ENCODE measurements at regions not wholly inside any gene's neighbourhood (a gene's known extent, or its start where the extent isn't known, plus 50 kb on each side); places are given as distances from the start of the nearest gene placed in this dataset.

- H3K36me3 ChIP-seq (ENCODE audit: control insufficient read depth, insufficient read depth, low read length) = no peaks in the 10 kb centered on the region
- no peak for DNase-seq
- H3K9me3 ChIP-seq (replicated peaks; ENCODE audit: control insufficient read depth, low read depth, low read length) = peaks cover 8% of the 10 kb centered on the region
- H3K27ac ChIP-seq (ENCODE audit: low read length) = no peak overlapping the region
- no peaks in the 10 kb centered on the region for H3K4me1 ChIP-seq (ENCODE audit: control insufficient read depth, insufficient read depth, low read length)
- no peak overlapping the region for H3K4me3 ChIP-seq (ENCODE audit: low read length)
- H3K27me3 ChIP-seq (ENCODE audit: control insufficient read depth, insufficient read depth, low read length) = no peaks in the 10 kb centered on the region
- no CpG with 5 or more reads among the region's 1 CpG for WGBS (ENCODE audit: insufficient coverage)
These were observed 80.6 kb upstream of the CPNE8 start for GRCh38 chr12:38985961-38986360.

GRCh38 chr12:38984388-38984787 lies 79.0 kb upstream of the CPNE8 start:
- Histone ChIP-seq H3K36me3 (ENCODE audit: control insufficient read depth, insufficient read depth, low read length) (no peaks in the 10 kb centered on the region), H3K9me3 (replicated peaks; ENCODE audit: control insufficient read depth, low read depth, low read length) (peaks cover 8% of the 10 kb centered on the region), H3K27me3 (ENCODE audit: control insufficient read depth, insufficient read depth, low read length) (no peaks in the 10 kb centered on the region), H3K27ac (ENCODE audit: low read length) (no peak overlapping the region), H3K4me1 (ENCODE audit: control insufficient read depth, insufficient read depth, low read length) (no peaks in the 10 kb centered on the region), H3K4me3 (ENCODE audit: low read length) (no peak overlapping the region)
- no peak for DNase-seq
- no CpG with 5 or more reads among the region's 1 CpG for WGBS (ENCODE audit: insufficient coverage)

- Histone ChIP-seq H3K27me3 (ENCODE audit: control insufficient read depth, insufficient read depth, low read length) (no peaks in the 10 kb centered on the region), H3K9me3 (replicated peaks; ENCODE audit: control insufficient read depth, low read depth, low read length) (peaks cover 8% of the 10 kb centered on the region), H3K4me1 (ENCODE audit: control insufficient read depth, insufficient read depth, low read length) (no peaks in the 10 kb centered on the region), H3K27ac (ENCODE audit: low read length) (no peak overlapping the region), H3K4me3 (ENCODE audit: low read length) (no peak overlapping the region), H3K36me3 (ENCODE audit: control insufficient read depth, insufficient read depth, low read length) (no peaks in the 10 kb centered on the region)
- no peak for DNase-seq
- WGBS (ENCODE audit: insufficient coverage) = 69% methylated on average over 2 of the region's 6 CpGs
These were observed 77.8 kb upstream of the CPNE8 start for GRCh38 chr12:38983117-38983571.

- DNase-seq = no peak
- no peaks in the 10 kb centered on the region for H3K36me3 ChIP-seq (ENCODE audit: control insufficient read depth, insufficient read depth, low read length)
- no peak overlapping the region for H3K4me3 ChIP-seq (ENCODE audit: low read length)
- H3K9me3 ChIP-seq (replicated peaks; ENCODE audit: control insufficient read depth, low read depth, low read length) = no peaks in the 10 kb centered on the region
- no peak overlapping the region for H3K27ac ChIP-seq (ENCODE audit: low read length)
- H3K4me1 ChIP-seq (ENCODE audit: control insufficient read depth, insufficient read depth, low read length) = no peaks in the 10 kb centered on the region
- no peaks in the 10 kb centered on the region for H3K27me3 ChIP-seq (ENCODE audit: control insufficient read depth, insufficient read depth, low read length)
- WGBS (ENCODE audit: insufficient coverage) = no CpG with 5 or more reads among the region's 1 CpG
These were observed 71.7 kb upstream of the CPNE8 start for GRCh38 chr12:38977132-38977531.

GRCh38 chr12:38969706-38970105 lies 64.3 kb upstream of the CPNE8 start:
- H3K27me3 ChIP-seq (ENCODE audit: control insufficient read depth, insufficient read depth, low read length) = no peaks in the 10 kb centered on the region
- no CpG with 5 or more reads among the region's 2 CpGs for WGBS (ENCODE audit: insufficient coverage)

GRCh38 chr12:38961683-38962082 lies 56.3 kb upstream of the CPNE8 start:
- 94% methylated on average over 2 of the region's 5 CpGs for WGBS (ENCODE audit: insufficient coverage)
- Histone ChIP-seq H3K4me3 (ENCODE audit: low read length) (no peak overlapping the region), H3K36me3 (ENCODE audit: control insufficient read depth, insufficient read depth, low read length) (no peaks in the 10 kb centered on the region), H3K9me3 (replicated peaks; ENCODE audit: control insufficient read depth, low read depth, low read length) (no peaks in the 10 kb centered on the region), H3K4me1 (ENCODE audit: control insufficient read depth, insufficient read depth, low read length) (no peaks in the 10 kb centered on the region), H3K27ac (ENCODE audit: low read length) (no peak overlapping the region), H3K27me3 (ENCODE audit: control insufficient read depth, insufficient read depth, low read length) (no peaks in the 10 kb centered on the region)
- no peak for DNase-seq

More at GRCh38 chr12:38969706-38970105, 64.3 kb upstream of the CPNE8 start:
- H3K4me1 ChIP-seq (ENCODE audit: control insufficient read depth, insufficient read depth, low read length) = no peaks in the 10 kb centered on the region
- H3K4me3 ChIP-seq (ENCODE audit: low read length) = no peak overlapping the region
- H3K36me3 ChIP-seq (ENCODE audit: control insufficient read depth, insufficient read depth, low read length) = no peaks in the 10 kb centered on the region
- H3K9me3 ChIP-seq (replicated peaks; ENCODE audit: control insufficient read depth, low read depth, low read length) = peaks cover 2% of the 10 kb centered on the region
- no peak overlapping the region for H3K27ac ChIP-seq (ENCODE audit: low read length)
- DNase-seq = no peak

- no peak overlapping the region for H3K4me3 ChIP-seq (ENCODE audit: low read length)
These were observed 55.6 kb upstream of the CPNE8 start for GRCh38 chr12:38961012-38961411.

GRCh38 chr12:38956337-38956736 lies 50.9 kb upstream of the CPNE8 start:
- H3K9me3 ChIP-seq (replicated peaks; ENCODE audit: control insufficient read depth, low read depth, low read length) = no peaks in the 10 kb centered on the region
- H3K36me3 ChIP-seq (ENCODE audit: control insufficient read depth, insufficient read depth, low read length) = no peaks in the 10 kb centered on the region
- H3K4me3 ChIP-seq (ENCODE audit: low read length) = no peak overlapping the region
- no peak overlapping the region for H3K27ac ChIP-seq (ENCODE audit: low read length)
- DNase-seq = no peak
- H3K4me1 ChIP-seq (ENCODE audit: control insufficient read depth, insufficient read depth, low read length) = no peaks in the 10 kb centered on the region
- no peaks in the 10 kb centered on the region for H3K27me3 ChIP-seq (ENCODE audit: control insufficient read depth, insufficient read depth, low read length)

More at GRCh38 chr12:38961012-38961411, 55.6 kb upstream of the CPNE8 start:
- WGBS (ENCODE audit: insufficient coverage) = no CpG with 5 or more reads among the region's 1 CpG
- Histone ChIP-seq H3K4me1 (ENCODE audit: control insufficient read depth, insufficient read depth, low read length) (no peaks in the 10 kb centered on the region), H3K9me3 (replicated peaks; ENCODE audit: control insufficient read depth, low read depth, low read length) (no peaks in the 10 kb centered on the region), H3K36me3 (ENCODE audit: control insufficient read depth, insufficient read depth, low read length) (no peaks in the 10 kb centered on the region), H3K27ac (ENCODE audit: low read length) (no peak overlapping the region), H3K27me3 (ENCODE audit: control insufficient read depth, insufficient read depth, low read length) (no peaks in the 10 kb centered on the region)
- DNase-seq = no peak
